PFSK-1 (cell line): ENCODE measurements at regions not wholly inside any gene's neighbourhood (a gene's known extent, or its start where the extent isn't known, plus 50 kb on each side); places are given as distances from the start of the nearest gene placed in this dataset.

ENCODE experiments used
- FOXP2 ChIP-seq: optimal IDR thresholded peaks from 2 replicates; pipeline ENCODE3; 2011; ENCODE audit warnings: borderline replicate concordance, control low read depth, inconsistent platforms; ENCODE audit not compliant: insufficient read depth; ENCODE audit errors: extremely low read length, extremely low read depth
- POLR2AphosphoS5 ChIP-seq: IDR thresholded peaks from 2 replicates; pipeline ENCODE4 v1.6.1; 2012; ENCODE audit warnings: low read depth, mild to moderate bottlenecking, control low read depth, low read length, moderate library complexity
- SIN3A ChIP-seq: IDR thresholded peaks from 2 replicates; pipeline ENCODE4 v1.6.1; 2012; ENCODE audit warnings: mild to moderate bottlenecking, low read length, moderate library complexity, borderline replicate concordance; ENCODE audit not compliant: insufficient read depth
- TAF1 ChIP-seq: IDR thresholded peaks from 2 replicates; pipeline ENCODE4 v1.6.1; 2012; ENCODE audit warnings: low read length, control low read depth, borderline replicate concordance; ENCODE audit not compliant: insufficient read depth
- TF ChIP-seq, protein P1 (sequence below), 2 experiments: IDR thresholded peaks; 2 replicates each; pipeline versions ENCODE4 v1.6.1 to v1.8.0; 2011 to 2012; ENCODE audit warnings: low read depth in 2 of 2, low read length in 2 of 2, control low read depth in 1 of 2, inconsistent platforms in 1 of 2, mild to moderate bottlenecking in 1 of 2, moderate library complexity in 1 of 2; ENCODE audit not compliant: insufficient read depth in 1 of 2

DNA sequence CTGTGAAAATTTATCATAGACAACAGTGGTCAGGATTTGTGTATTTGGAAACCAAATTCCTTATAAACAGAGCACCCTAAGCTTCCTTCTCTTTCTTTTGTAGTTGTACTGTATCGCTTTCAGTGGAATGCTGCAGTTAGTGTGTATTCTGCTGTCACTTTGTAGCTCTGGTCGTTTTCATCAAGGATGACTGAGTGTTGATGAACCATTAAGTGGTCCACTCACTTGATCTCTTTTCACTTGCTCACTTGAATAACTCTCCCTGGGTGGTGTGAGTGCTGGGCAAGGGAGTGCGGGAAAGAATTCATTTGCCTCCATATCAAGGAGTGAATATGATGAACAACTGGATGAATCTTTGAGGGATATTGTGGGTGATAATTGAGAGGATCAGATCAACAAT, 1225.7 kb upstream of the WWC1 start:
- no peak for TF ChIP-seq TAF1
- TF ChIP-seq, protein P1, sequence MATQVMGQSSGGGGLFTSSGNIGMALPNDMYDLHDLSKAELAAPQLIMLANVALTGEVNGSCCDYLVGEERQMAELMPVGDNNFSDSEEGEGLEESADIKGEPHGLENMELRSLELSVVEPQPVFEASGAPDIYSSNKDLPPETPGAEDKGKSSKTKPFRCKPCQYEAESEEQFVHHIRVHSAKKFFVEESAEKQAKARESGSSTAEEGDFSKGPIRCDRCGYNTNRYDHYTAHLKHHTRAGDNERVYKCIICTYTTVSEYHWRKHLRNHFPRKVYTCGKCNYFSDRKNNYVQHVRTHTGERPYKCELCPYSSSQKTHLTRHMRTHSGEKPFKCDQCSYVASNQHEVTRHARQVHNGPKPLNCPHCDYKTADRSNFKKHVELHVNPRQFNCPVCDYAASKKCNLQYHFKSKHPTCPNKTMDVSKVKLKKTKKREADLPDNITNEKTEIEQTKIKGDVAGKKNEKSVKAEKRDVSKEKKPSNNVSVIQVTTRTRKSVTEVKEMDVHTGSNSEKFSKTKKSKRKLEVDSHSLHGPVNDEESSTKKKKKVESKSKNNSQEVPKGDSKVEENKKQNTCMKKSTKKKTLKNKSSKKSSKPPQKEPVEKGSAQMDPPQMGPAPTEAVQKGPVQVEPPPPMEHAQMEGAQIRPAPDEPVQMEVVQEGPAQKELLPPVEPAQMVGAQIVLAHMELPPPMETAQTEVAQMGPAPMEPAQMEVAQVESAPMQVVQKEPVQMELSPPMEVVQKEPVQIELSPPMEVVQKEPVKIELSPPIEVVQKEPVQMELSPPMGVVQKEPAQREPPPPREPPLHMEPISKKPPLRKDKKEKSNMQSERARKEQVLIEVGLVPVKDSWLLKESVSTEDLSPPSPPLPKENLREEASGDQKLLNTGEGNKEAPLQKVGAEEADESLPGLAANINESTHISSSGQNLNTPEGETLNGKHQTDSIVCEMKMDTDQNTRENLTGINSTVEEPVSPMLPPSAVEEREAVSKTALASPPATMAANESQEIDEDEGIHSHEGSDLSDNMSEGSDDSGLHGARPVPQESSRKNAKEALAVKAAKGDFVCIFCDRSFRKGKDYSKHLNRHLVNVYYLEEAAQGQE (IDR thresholded peaks at IDR 0.05; ENCODE audit: insufficient read depth in 1 of 2, low read depth in 2 of 2, low read length in 2 of 2): no peak

DNA sequence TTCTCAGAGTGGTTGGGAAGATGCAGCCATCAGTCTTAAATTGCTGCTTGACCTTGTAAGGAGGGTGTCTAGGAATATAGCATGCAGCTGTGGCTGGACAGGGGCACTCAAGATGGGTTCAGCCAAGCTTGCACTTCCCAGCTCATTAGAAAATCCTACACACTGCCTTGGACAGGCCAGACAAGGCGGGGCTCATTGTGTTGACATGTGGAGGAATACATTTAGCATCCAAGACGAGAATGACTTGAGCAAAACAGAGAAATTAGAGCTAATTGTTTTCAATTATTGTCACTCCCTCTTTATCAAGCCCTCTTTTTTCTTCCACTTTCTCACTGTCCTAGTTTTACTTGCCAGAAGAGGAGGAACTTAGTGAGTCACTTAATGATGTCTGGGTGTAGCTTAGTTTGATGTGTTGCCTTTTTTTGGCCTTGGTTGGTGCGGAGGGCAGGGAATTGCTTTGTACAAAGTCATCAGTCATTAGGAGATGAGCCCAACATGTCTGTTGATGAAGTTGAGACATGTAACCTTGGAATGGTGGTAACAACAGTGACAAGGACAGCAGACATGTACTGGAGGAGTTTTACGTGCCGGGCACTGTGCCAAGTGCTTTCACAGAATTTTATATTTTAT, 1219.3 kb upstream of the WWC1 start:
- TF ChIP-seq, protein P1 (IDR thresholded peaks at IDR 0.05; ENCODE audit: insufficient read depth in 1 of 2, low read depth in 2 of 2, low read length in 2 of 2): no peak
- TF ChIP-seq POLR2AphosphoS5: no peak
- no peak for TF ChIP-seq TAF1
- TF ChIP-seq FOXP2: no peak
- no peak for TF ChIP-seq SIN3A

DNA sequence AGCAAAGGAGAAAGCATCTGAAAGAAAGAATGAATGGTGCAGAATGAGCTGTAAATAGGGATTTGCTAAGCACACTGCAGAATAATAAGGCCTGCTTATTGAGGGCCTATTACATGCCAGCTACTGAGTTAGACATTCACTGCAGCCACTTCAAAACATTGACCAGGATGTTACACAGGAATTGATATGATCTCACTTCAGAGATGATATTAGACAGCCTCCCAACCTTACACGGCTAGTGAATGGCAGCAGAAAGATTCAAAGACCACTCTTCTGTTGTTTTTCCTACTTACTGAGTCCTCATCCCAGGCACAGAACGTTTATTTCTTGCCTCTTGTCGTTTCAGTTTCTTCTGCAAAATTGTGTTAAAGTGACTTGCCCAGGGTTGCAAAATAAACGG, 1209.9 kb upstream of the WWC1 start:
- TF ChIP-seq, protein P1 (IDR thresholded peaks at IDR 0.05; ENCODE audit: insufficient read depth in 1 of 2, low read depth in 2 of 2, low read length in 2 of 2): no peak
- no peak for TF ChIP-seq FOXP2
- TF ChIP-seq TAF1: no peak
- TF ChIP-seq POLR2AphosphoS5: no peak
- no peak for TF ChIP-seq SIN3A

DNA sequence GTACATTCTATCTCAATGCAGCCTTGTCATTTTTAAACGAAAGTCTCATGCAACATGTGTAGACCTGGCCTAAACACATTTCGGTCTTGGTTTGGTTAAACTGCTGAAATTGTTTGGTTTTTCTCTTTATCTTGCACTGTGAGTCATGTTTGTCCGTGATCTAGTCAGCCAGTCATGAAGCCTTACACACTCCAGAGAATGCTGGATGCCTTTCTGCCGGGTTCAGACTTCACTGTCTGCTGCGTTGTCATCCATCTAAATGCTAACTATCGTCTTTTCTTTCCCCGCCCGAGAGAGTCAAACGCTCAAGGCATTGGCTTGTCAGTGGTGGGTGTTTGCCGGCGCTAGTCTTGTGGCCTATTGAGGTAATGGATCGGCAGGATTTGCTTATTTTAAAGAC, 1194.6 kb upstream of the WWC1 start:
- TF ChIP-seq FOXP2: no peak
- no peak for TF ChIP-seq SIN3A
- no peak for TF ChIP-seq POLR2AphosphoS5
- TF ChIP-seq, protein P1 (IDR thresholded peaks at IDR 0.05; ENCODE audit: insufficient read depth in 1 of 2, low read depth in 2 of 2, low read length in 2 of 2): no peak
- no peak for TF ChIP-seq TAF1

DNA sequence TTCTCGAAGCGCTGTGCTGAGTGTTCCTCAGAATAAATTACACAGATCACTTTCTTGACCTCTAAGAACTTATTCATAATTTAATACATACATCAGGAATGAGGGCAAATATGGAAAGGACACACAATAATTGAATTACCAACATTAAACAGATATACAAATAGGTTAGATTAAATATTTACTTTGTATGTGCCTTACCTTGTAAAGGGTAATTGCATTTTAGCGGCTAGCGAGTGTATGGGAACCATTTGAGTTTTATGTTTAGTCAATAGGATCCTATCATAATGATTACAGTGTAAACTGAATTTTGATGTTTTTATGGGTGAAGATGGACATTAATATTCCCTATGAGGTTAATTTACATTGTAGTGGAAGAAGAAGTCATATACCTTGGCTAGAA, 1187.1 kb upstream of the WWC1 start:
- TF ChIP-seq, protein P1 (IDR thresholded peaks at IDR 0.05; ENCODE audit: insufficient read depth in 1 of 2, low read depth in 2 of 2, low read length in 2 of 2): no peak
- no peak for TF ChIP-seq TAF1
- no peak for TF ChIP-seq SIN3A
- TF ChIP-seq POLR2AphosphoS5: no peak
- no peak for TF ChIP-seq FOXP2
